ENCODE measurements at regions not wholly inside any gene's neighbourhood (a gene's known extent, or its start where the extent isn't known, plus 50 kb on each side); places are given as distances from the start of the nearest gene placed in this dataset.

- H3K4me3 ChIP-seq, result no peak overlapping the region
- Mint-ChIP-seq H3K27ac (no peak overlapping the region), H3K4me3 (no peak overlapping the region), H3K9me3 (peaks cover 13% of the 10 kb centered on the region), H3K36me3 (ENCODE audit: low read depth) (peaks cover 19% of the 10 kb centered on the region; the same call in 2 of the 3 replicates), H3K27me3 (ENCODE audit: insufficient read depth, low read depth, poor library complexity) (no peaks in the 10 kb centered on the region), H3K4me1 (peaks cover 10% of the 10 kb centered on the region)
- peaks cover 15% of the 10 kb centered on the region for H3K9me2 ChIP-seq (ENCODE audit: insufficient read depth)
- no peak overlapping the region for H3K27ac ChIP-seq (ENCODE audit: low read depth)
- no peak overlapping the region for H2AFZ ChIP-seq
- H3K27me3 ChIP-seq (ENCODE audit: insufficient read depth), result no peaks in the 10 kb centered on the region
- no peaks in the 10 kb centered on the region for H3F3A ChIP-seq (replicated peaks; ENCODE audit: low read depth)
- no peak for ATAC-seq
- TF ChIP-seq CREB1 (CRISPR knock-in tag; IDR thresholded peaks at IDR 0.05; ENCODE audit: low read depth), result no peak
- TF ChIP-seq NANOG (IDR thresholded peaks at IDR 0.05; ENCODE audit: borderline replicate concordance), result no peak
- no peak for TF ChIP-seq ZNF331 (CRISPR knock-in tag; IDR thresholded peaks at IDR 0.05; ENCODE audit: low read depth)
- peak; percentile 40 to 49 for TF ChIP-seq CTCF (conservative IDR thresholded peaks at IDR 0.05; ENCODE audit: low read depth in 2 of 2)
- H3K36me3 ChIP-seq (ENCODE audit: insufficient read depth), result no peaks in the 10 kb centered on the region
- H4K20me1 ChIP-seq (replicated peaks; ENCODE audit: insufficient read depth), result no peaks in the 10 kb centered on the region
- H3K79me2 ChIP-seq (replicated peaks; ENCODE audit: insufficient read depth), result no peaks in the 10 kb centered on the region
- H3K4me1 ChIP-seq (ENCODE audit: insufficient read depth), result peaks cover 9% of the 10 kb centered on the region; the same call in 1 of the 2 replicates
- DNase-seq (ENCODE audit: low spot score), result peak; percentile 51
- no peak overlapping the region for H3K4me2 ChIP-seq
Measured at GRCh38 chr4:62162606-62163005, 962.5 kb downstream of the ADGRL3 start.

GRCh38 chr4:62161446-62161845, 961.3 kb downstream of the ADGRL3 start:
- peaks cover 15% of the 10 kb centered on the region for H3K9me2 ChIP-seq (ENCODE audit: insufficient read depth)
- H2AFZ ChIP-seq, result no peak overlapping the region
- Mint-ChIP-seq H3K27ac (no peak overlapping the region), H3K36me3 (ENCODE audit: low read depth) (peaks cover 17% of the 10 kb centered on the region; the same call in 2 of the 3 replicates), H3K9me3 (peaks cover 10% of the 10 kb centered on the region), H3K4me1 (peaks cover 10% of the 10 kb centered on the region), H3K4me3 (no peak overlapping the region), H3K27me3 (ENCODE audit: insufficient read depth, low read depth, poor library complexity) (no peaks in the 10 kb centered on the region)
- no peak for ATAC-seq
- no peaks in the 10 kb centered on the region for H3F3A ChIP-seq (replicated peaks; ENCODE audit: low read depth)
- no peak overlapping the region for H3K27ac ChIP-seq (ENCODE audit: low read depth)
- DNase-seq (ENCODE audit: low spot score), result no peak
- H3K27me3 ChIP-seq (ENCODE audit: insufficient read depth), result no peaks in the 10 kb centered on the region
- H3K4me3 ChIP-seq, result no peak overlapping the region
- H3K4me1 ChIP-seq (ENCODE audit: insufficient read depth), result peaks cover 9% of the 10 kb centered on the region; the same call in 1 of the 2 replicates
- no peaks in the 10 kb centered on the region for H4K20me1 ChIP-seq (replicated peaks; ENCODE audit: insufficient read depth)
- no peak overlapping the region for H3K4me2 ChIP-seq
- no peaks in the 10 kb centered on the region for H3K36me3 ChIP-seq (ENCODE audit: insufficient read depth)
- no peaks in the 10 kb centered on the region for H3K79me2 ChIP-seq (replicated peaks; ENCODE audit: insufficient read depth)
- TF ChIP-seq POLR2AphosphoS5 (IDR thresholded peaks at IDR 0.05; ENCODE audit: low read depth) (no peak), ETS1 (IDR thresholded peaks at IDR 0.05) (no peak), EZH2phosphoT487 (IDR thresholded peaks at IDR 0.05; ENCODE audit: unreplicated experiment) (no peak), STAT1 (IDR thresholded peaks at IDR 0.05; ENCODE audit: unreplicated experiment) (no peak), CTCF (conservative IDR thresholded peaks at IDR 0.05; ENCODE audit: low read depth in 2 of 2) (no peak), NANOG (IDR thresholded peaks at IDR 0.05; ENCODE audit: borderline replicate concordance) (no peak), ZNF462 (CRISPR knock-in tag; IDR thresholded peaks at IDR 0.05) (no peak)
